Activated naive CD4-positive, alpha-beta T cell treated with anti-CD3 and anti-CD28 coated beads for 36 hours (primary cell): ENCODE measurements at regions not wholly inside any gene's neighbourhood (a gene's known extent, or its start where the extent isn't known, plus 50 kb on each side); places are given as distances from the start of the nearest gene placed in this dataset.
"Not testable (repeated sequence)": the region's sequence is repeated elsewhere in the genome, so short reads cannot be mapped to it uniquely, and the experiment has no call there.

Experiments
- CTCF ChIA-PET: fragments of 350-600 bp; sonication (Branson Sonifier 250); formaldehyde crosslinking; loops from one replicate; lab custom pipeline; 2021; ENCODE audit warnings: antibody characterized with exemption; lab: Charles Lee
- DNase-seq: peaks from one replicate; pipeline ENCODE4 v3.0.0-alpha.2; 2020
- H3K27ac Mint-ChIP-seq: one replicate; pipeline ENCODE4 v1.8.0; 2021; ENCODE audit warnings: mild to moderate bottlenecking, mixed read lengths
- H3K27me3 Mint-ChIP-seq: one replicate; pipeline ENCODE4 v1.8.0; 2021; ENCODE audit warnings: low read depth, mixed read lengths
- H3K36me3 Mint-ChIP-seq: one replicate; pipeline ENCODE4 v1.8.0; 2021; ENCODE audit warnings: low read depth, mixed read lengths
- H3K4me1 Mint-ChIP-seq: one replicate; pipeline ENCODE4 v1.8.0; 2021; ENCODE audit warnings: low read depth, mixed read lengths
- H3K4me3 Mint-ChIP-seq: one replicate; pipeline ENCODE4 v1.8.0; 2021; ENCODE audit warnings: mild to moderate bottlenecking, moderate library complexity, mixed read lengths
- H3K9me3 Mint-ChIP-seq: one replicate; pipeline ENCODE4 v1.8.0; 2021; ENCODE audit warnings: mixed read lengths
- intact Hi-C: fragments of 100-400 bp; cut with micrococcal nuclease; formaldehyde crosslinking; loops from one replicate; pipeline ENCODE4 v1.15.1; 2023

GRCh38 chr18:22067109-22067508 is 102.3 kb upstream of the GATA6 start:
- CTCF ChIA-PET, result no interaction called here
- no peak for DNase-seq
- H3K27me3 Mint-ChIP-seq, result peaks cover 2% of the 10 kb centered on the region
- H3K4me1 Mint-ChIP-seq, result no peaks in the 10 kb centered on the region
- H3K4me3 Mint-ChIP-seq, result no peak overlapping the region
- no peaks in the 10 kb centered on the region for H3K9me3 Mint-ChIP-seq
- intact Hi-C loops, result no loop called here
- no peak overlapping the region for H3K27ac Mint-ChIP-seq
- H3K36me3 Mint-ChIP-seq, result no peaks in the 10 kb centered on the region

DNA sequence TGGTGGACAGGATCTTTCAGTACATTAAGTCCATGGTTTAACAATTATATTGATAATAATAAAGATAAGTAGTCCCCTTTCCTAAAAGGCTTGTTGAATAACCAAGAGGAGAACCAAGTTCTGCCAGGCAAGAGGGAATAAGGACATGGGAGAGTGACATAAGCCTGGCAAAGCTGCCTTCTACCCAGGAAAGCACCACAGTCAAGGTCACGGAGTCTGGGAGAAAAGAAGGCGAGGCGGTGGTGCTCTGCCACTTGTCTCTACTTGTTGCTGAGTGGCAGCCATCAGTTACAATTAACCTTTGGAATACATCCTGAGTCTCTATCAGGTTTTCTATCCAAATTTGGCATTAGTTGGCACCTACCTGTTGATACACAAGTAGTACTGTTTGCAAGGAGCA is 101.7 kb upstream of the GATA6 start:
- H3K4me3 Mint-ChIP-seq, result no peak overlapping the region

GRCh38 chr18:22068784-22069183 is 100.6 kb upstream of the GATA6 start:
- CTCF ChIA-PET, result interaction anchor here (0.6 kb wide), 1 partner anchor 44 kb away, joined by 3 read pairs; no protein-coding TSS in a partner anchor
- H3K9me3 Mint-ChIP-seq, H3K36me3 Mint-ChIP-seq, DNase-seq, intact Hi-C loops, H3K27ac Mint-ChIP-seq, H3K4me3 Mint-ChIP-seq, H3K27me3 Mint-ChIP-seq, H3K4me1 Mint-ChIP-seq: not testable (repeated sequence)

More for the DNA sequence above, 101.7 kb upstream of the GATA6 start:
- Mint-ChIP-seq H3K9me3 (no peaks in the 10 kb centered on the region), H3K4me1 (no peaks in the 10 kb centered on the region), H3K27ac (no peak overlapping the region), H3K36me3 (no peaks in the 10 kb centered on the region), H3K27me3 (no peaks in the 10 kb centered on the region)
- DNase-seq, result no peak
- intact Hi-C loops, result no loop called here
- CTCF ChIA-PET, result interaction anchor here (0.6 kb wide), 1 partner anchor 416 kb away, joined by 3 read pairs; no protein-coding TSS in a partner anchor

GRCh38 chr18:22069916-22070315 is 99.5 kb upstream of the GATA6 start:
- Mint-ChIP-seq H3K4me3 (no peak overlapping the region), H3K36me3 (no peaks in the 10 kb centered on the region), H3K27ac (no peak overlapping the region), H3K4me1 (no peaks in the 10 kb centered on the region), H3K27me3 (no peaks in the 10 kb centered on the region), H3K9me3 (no peaks in the 10 kb centered on the region)
- DNase-seq, result no peak
- intact Hi-C loops, result no loop called here
- CTCF ChIA-PET, result no interaction called here

GRCh38 chr18:22073411-22073810 is 96.0 kb upstream of the GATA6 start:
- CTCF ChIA-PET, result no interaction called here
- no peaks in the 10 kb centered on the region for H3K4me1 Mint-ChIP-seq
- no peaks in the 10 kb centered on the region for H3K9me3 Mint-ChIP-seq
- intact Hi-C loops, result no loop called here
- no peak overlapping the region for H3K4me3 Mint-ChIP-seq
- no peak overlapping the region for H3K27ac Mint-ChIP-seq
- no peaks in the 10 kb centered on the region for H3K27me3 Mint-ChIP-seq
- no peaks in the 10 kb centered on the region for H3K36me3 Mint-ChIP-seq
- DNase-seq, result no peak

GRCh38 chr18:22074282-22075070 is 94.9 kb upstream of the GATA6 start:
- no peaks in the 10 kb centered on the region for H3K4me1 Mint-ChIP-seq
- CTCF ChIA-PET, result no interaction called here
- no peak for DNase-seq
- intact Hi-C loops, result no loop called here
- H3K27ac Mint-ChIP-seq, result no peak overlapping the region
- H3K9me3 Mint-ChIP-seq, result no peaks in the 10 kb centered on the region
- H3K27me3 Mint-ChIP-seq, result no peaks in the 10 kb centered on the region
- H3K36me3 Mint-ChIP-seq, result no peaks in the 10 kb centered on the region
- H3K4me3 Mint-ChIP-seq, result no peak overlapping the region

GRCh38 chr18:22080035-22080434 is 89.4 kb upstream of the GATA6 start:
- H3K4me1 Mint-ChIP-seq, result no peaks in the 10 kb centered on the region
- intact Hi-C loops, result no loop called here
- CTCF ChIA-PET, result no interaction called here
- H3K27ac Mint-ChIP-seq, result no peak overlapping the region
- no peaks in the 10 kb centered on the region for H3K27me3 Mint-ChIP-seq
- no peak for DNase-seq
- H3K9me3 Mint-ChIP-seq, result no peaks in the 10 kb centered on the region
- no peak overlapping the region for H3K4me3 Mint-ChIP-seq
- H3K36me3 Mint-ChIP-seq, result no peaks in the 10 kb centered on the region

- CTCF ChIA-PET, result no interaction called here
- Mint-ChIP-seq H3K27ac (no peak overlapping the region), H3K9me3 (no peaks in the 10 kb centered on the region), H3K4me1 (no peaks in the 10 kb centered on the region), H3K36me3 (no peaks in the 10 kb centered on the region), H3K27me3 (no peaks in the 10 kb centered on the region), H3K4me3 (no peak overlapping the region)
- DNase-seq, result no peak
- intact Hi-C loops, result no loop called here
These were observed 87.0 kb upstream of the GATA6 start for GRCh38 chr18:22082408-22082807.

- H3K27ac Mint-ChIP-seq, result no peak overlapping the region
- CTCF ChIA-PET, result no interaction called here
- intact Hi-C loops, result no loop called here
These were observed 84.8 kb upstream of the GATA6 start for GRCh38 chr18:22084547-22084946.

GRCh38 chr18:22086973-22087372 is 82.4 kb upstream of the GATA6 start:
- CTCF ChIA-PET, result no interaction called here
- Mint-ChIP-seq H3K27me3 (no peaks in the 10 kb centered on the region), H3K4me3 (no peak overlapping the region), H3K36me3 (no peaks in the 10 kb centered on the region), H3K9me3 (no peaks in the 10 kb centered on the region), H3K27ac (no peak overlapping the region), H3K4me1 (no peaks in the 10 kb centered on the region)
- DNase-seq, result no peak
- intact Hi-C loops, result no loop called here

More at GRCh38 chr18:22084547-22084946, 84.8 kb upstream of the GATA6 start:
- no peaks in the 10 kb centered on the region for H3K9me3 Mint-ChIP-seq
- H3K4me3 Mint-ChIP-seq, result no peak overlapping the region
- no peaks in the 10 kb centered on the region for H3K27me3 Mint-ChIP-seq
- H3K36me3 Mint-ChIP-seq, result no peaks in the 10 kb centered on the region
- DNase-seq, result no peak
- H3K4me1 Mint-ChIP-seq, result no peaks in the 10 kb centered on the region

GRCh38 chr18:22088029-22088428 is 81.4 kb upstream of the GATA6 start:
- Mint-ChIP-seq H3K36me3 (no peaks in the 10 kb centered on the region), H3K4me3 (no peak overlapping the region)

GRCh38 chr18:22088996-22089640 is 80.3 kb upstream of the GATA6 start:
- Mint-ChIP-seq H3K27me3 (peaks cover 4% of the 10 kb centered on the region), H3K27ac (no peak overlapping the region), H3K4me3 (no peak overlapping the region), H3K9me3 (no peaks in the 10 kb centered on the region), H3K36me3 (no peaks in the 10 kb centered on the region), H3K4me1 (no peaks in the 10 kb centered on the region)
- CTCF ChIA-PET, result no interaction called here
- DNase-seq, result no peak
- intact Hi-C loops, result no loop called here

More at GRCh38 chr18:22088029-22088428, 81.4 kb upstream of the GATA6 start:
- H3K27me3 Mint-ChIP-seq, result no peaks in the 10 kb centered on the region
- CTCF ChIA-PET, result no interaction called here
- no peak for DNase-seq
- intact Hi-C loops, result no loop called here
- no peaks in the 10 kb centered on the region for H3K4me1 Mint-ChIP-seq
- H3K9me3 Mint-ChIP-seq, result no peaks in the 10 kb centered on the region
- no peak overlapping the region for H3K27ac Mint-ChIP-seq

DNA sequence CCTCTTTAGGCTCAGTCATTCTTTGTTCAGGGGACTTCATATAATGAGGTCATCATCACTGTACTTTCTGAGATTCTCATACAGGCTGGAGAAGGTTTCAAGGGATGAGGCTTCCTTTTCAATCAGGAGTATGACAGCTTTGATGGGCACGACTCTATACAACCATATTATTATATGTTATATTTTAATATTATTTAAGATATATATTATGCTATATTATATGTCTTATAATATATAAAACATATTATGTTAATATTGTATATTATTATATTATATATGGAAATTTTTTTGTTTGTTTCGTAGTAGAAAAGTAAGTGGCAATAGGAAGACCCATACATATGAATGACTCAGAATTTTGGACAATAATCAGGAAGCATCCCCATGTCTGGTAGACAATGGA is 78.0 kb upstream of the GATA6 start:
- H3K36me3 Mint-ChIP-seq, result no peaks in the 10 kb centered on the region
- CTCF ChIA-PET, result no interaction called here
- peaks cover 4% of the 10 kb centered on the region for H3K27me3 Mint-ChIP-seq
- DNase-seq, result no peak
- intact Hi-C loops, result no loop called here
- H3K4me1 Mint-ChIP-seq, result no peaks in the 10 kb centered on the region
- H3K9me3 Mint-ChIP-seq, result no peaks in the 10 kb centered on the region
- H3K4me3 Mint-ChIP-seq, result no peak overlapping the region
- no peak overlapping the region for H3K27ac Mint-ChIP-seq
